ENCODE measurements at regions not wholly inside any gene's neighbourhood (a gene's known extent, or its start where the extent isn't known, plus 50 kb on each side); places are given as distances from the start of the nearest gene placed in this dataset.

DNA sequence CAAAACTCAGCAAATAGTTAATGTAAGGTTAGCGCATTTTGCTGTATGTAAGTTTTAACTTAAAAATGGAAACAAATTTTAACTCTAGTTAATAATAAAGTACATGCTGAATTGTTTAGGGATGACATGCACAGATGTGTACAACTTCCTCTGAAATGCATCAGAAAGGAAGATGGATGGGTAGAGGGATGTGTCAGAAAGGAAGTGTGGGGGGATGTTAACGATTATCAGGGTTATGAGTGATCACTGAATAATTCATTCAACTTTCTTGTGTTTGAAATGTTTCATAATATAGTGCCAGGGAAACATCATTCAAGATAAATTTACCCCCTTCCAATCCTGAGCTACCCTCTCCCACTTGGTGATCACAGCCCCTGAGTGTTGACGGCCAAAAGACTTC is 87.6 kb downstream of the FOXA2 start:
- no peak for DNase-seq
- TF ChIP-seq POLR2A (IDR thresholded peaks at IDR 0.05; ENCODE audit: low read length) (no peak), GATA1 (IDR thresholded peaks at IDR 0.05; ENCODE audit: low read depth, low read length) (no peak)

DNA sequence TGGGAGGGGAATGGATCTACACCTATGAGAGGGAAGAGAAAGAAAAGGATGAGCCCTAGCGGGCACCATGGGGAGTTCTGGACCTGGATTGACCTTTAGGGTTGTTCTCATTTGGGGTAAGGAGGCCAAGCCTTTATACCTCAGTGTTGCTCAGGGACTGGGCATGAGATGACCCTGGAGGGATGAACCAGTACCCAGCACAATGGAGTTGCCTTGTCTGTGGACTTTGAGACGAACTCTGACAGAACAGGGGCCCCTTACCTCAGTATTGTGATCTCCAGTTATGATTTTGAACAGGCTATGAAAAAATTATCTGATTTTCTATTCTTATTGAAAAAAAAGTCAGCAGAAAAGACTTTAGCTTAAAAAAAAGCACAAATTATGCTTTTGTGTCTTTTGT is 88.6 kb downstream of the FOXA2 start:
- TF ChIP-seq GATA1 (IDR thresholded peaks at IDR 0.05; ENCODE audit: low read depth, low read length) (no peak), POLR2A (IDR thresholded peaks at IDR 0.05; ENCODE audit: low read length) (no peak)
- no peak for DNase-seq

DNA sequence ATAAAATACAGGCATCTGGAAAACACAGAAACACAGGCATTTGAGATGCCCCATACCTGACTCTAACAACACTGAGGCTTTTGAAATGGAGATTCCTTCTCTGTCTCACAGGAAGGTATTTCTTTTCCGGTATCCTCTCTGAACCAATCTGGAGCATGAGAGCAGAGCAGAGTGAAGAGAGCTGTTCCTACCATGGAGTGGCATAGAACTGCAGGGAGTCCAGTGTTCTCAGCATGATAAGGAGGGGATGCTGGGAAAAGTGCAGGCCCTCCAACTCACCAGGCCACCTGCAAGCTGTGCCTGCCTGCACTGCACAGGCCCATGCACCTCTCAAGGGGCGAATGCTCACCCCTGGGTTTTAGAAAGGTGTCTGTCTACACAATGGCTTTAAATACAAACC is 89.2 kb downstream of the FOXA2 start:
- no peak for DNase-seq
- TF ChIP-seq POLR2A (IDR thresholded peaks at IDR 0.05; ENCODE audit: low read length) (no peak), GATA1 (IDR thresholded peaks at IDR 0.05; ENCODE audit: low read depth, low read length) (no peak)

DNA sequence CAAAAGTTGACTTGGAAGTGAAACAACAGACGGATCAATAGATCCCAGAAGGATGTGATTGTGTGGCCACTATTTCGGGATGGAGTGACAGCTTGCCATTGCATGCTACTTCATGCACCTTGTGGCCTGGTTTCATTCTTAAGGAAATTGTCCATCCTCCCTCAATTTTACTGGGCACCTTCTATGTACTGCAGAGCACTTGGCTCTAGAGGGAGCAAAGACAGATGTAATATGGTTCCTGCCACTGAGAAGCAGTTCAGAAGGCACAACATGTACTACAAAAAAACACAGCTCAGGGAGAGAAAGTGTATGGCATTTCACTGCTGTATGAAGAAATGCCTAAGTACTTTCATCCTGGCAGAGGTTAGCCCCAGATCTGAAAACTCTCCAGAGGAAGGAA is 91.9 kb downstream of the FOXA2 start:
- TF ChIP-seq POLR2A (IDR thresholded peaks at IDR 0.05; ENCODE audit: low read length) (no peak), GATA1 (IDR thresholded peaks at IDR 0.05; ENCODE audit: low read depth, low read length) (no peak)
- no peak for DNase-seq

DNA sequence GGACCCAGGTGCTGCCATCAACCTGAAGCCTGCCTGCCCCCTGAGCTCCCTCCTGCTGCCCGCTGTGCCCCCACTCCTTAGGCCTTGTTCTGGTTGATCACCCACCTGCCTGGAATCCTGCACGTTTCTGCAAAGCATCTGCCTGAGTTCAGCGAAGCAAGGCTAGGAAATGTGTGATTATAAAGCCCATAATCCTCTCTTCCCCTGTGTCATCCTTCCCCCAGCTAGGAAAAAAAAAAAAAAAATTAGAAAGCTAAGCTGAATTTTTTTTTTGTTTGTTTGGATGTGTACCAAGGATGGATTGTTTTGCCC is 93.2 kb downstream of the FOXA2 start:
- DNase-seq, result no peak
- TF ChIP-seq POLR2A (IDR thresholded peaks at IDR 0.05; ENCODE audit: low read length), result no peak
- TF ChIP-seq GATA1 (IDR thresholded peaks at IDR 0.05; ENCODE audit: low read depth, low read length), result no peak

DNA sequence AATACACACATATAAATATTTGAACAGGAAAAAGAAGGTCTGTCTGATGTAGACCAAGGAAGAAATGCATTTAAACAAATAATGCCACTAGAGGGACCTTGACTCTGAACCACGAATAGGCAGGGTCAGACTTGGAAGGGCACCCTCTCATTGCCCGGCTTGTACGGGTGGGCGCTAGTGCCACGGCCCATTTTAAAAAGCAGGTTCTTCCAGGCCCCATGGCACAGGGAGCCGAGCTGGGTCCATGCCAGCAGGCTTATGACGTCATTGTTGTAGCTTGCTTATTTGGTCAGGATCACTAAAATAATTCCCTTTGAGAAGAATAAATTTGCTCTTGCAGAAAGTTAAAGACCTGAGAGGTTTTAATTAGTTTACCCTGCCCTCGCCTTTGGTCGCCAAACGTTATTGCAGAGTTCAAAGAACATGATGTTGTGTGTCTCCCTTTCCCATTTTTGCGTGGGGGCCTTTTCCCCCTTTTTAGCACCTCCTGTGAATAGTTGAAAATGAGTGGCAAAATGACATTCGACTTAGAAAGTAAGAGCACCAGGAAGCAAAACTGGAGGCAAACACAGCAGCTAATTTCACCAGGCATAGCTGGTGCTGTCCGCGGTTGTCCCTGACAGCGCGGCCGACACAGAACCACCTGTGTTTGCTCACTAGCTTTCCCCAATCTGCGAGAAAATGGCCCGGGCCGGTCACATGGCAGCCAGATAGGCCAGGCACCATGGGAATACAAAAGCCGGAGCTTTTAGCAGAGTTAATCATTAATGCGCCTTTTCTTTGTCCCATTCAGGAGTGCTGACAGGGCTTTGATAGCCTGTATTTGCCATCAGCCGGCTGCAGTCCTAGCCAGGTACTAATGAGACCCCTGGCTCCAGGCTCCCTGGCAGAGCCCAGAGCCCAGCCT is 93.8 kb downstream of the FOXA2 start:
- TF ChIP-seq POLR2A (IDR thresholded peaks at IDR 0.05; ENCODE audit: low read length) (no peak), GATA1 (IDR thresholded peaks at IDR 0.05; ENCODE audit: low read depth, low read length) (no peak)
- no peak for DNase-seq

DNA sequence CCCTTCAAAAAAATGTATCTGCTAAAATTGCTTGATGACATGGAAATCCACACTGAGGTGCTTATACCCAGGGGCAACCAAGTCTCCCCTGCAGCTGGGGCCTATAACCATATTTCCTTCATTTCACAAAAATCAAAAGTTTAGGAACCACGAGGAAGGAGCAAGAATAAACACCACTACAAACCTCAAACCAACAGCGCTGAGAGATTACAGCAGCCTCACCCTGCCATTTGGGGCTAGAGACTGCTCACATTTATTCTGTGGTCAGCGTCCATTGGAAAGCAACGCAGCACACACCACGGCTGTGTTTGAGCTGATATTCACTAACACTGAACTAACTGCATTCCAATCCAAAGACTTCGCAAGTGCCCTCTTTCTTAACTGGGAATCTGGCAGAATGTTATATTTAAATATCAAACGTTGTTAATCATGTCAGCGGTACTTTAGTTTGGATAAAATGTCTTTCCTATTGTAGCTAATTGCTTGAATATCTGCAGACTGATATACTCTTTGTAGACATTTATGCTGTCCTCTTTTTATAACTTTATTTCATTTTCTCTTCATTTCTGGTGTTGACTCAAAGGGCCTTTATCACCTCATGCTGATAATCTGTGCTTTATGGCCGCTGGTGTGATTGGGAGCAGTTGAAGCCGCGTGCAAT is 94.6 kb downstream of the FOXA2 start:
- TF ChIP-seq POLR2A (IDR thresholded peaks at IDR 0.05; ENCODE audit: low read length), result no peak
- no peak for TF ChIP-seq GATA1 (IDR thresholded peaks at IDR 0.05; ENCODE audit: low read depth, low read length)
- DNase-seq, result no peak

DNA sequence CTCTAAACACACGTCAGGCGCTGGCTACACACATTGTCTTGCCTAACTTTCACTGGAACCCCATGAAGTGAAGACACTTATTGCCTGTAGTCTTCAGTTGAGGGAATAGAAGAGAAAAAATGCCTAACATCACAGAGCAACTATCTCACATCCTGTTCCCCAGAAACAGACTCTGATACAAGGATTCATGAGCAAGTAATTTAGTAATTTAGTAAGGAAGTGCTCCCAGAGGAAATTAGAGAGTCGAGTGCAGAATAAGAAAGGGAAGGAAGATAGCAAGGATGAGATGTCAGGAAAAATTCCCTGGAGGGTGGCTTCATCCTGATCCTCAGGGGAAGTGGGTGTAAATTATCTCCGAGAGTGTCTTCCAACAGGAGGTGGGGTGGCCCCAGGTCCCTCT is 104.0 kb downstream of the FOXA2 start:
- TF ChIP-seq GATA1 (IDR thresholded peaks at IDR 0.05; ENCODE audit: low read depth, low read length) (no peak), POLR2A (IDR thresholded peaks at IDR 0.05; ENCODE audit: low read length) (no peak)
- DNase-seq, result no peak

DNA sequence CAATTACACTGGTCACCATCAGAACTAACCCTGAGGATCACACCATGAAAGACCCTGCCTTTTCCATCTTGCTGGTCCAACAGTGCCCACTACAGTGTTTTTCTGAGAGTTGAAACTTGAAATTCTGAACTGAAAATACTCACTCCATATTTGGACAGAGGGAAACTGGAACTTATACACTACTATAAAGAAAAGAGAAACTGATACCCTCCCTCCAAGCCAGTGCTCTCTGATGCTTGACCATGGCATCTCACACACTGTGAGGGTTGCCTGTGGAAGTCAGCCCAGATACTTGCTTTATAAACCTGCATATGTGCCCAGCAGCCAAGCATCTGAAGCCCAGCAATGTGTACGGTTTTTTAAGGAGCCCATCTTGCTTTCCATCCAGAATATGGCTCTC is 108.7 kb downstream of the FOXA2 start:
- TF ChIP-seq POLR2A (IDR thresholded peaks at IDR 0.05; ENCODE audit: low read length), result no peak
- TF ChIP-seq GATA1 (IDR thresholded peaks at IDR 0.05; ENCODE audit: low read depth, low read length), result no peak
- DNase-seq, result no peak

DNA sequence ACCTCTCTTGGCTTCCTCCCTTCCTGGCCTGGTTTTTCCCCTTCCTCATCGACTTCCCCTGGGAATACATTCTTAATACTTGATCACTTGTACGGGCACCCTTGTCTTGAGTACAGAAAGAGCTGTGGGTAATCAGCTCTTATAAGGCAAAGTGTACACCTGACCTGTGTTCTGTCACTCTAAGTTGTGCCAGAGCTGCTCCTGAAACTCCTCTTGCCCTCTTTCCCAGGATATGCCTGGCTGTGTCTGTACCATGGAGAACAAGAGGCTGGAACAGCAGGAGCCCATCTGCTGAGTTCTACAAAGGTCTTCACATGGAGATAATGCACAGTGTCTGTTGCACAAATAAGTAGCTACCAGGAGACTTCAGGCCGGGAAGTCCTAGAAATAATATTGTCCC is 110.1 kb downstream of the FOXA2 start:
- TF ChIP-seq GATA1 (IDR thresholded peaks at IDR 0.05; ENCODE audit: low read depth, low read length) (no peak), POLR2A (IDR thresholded peaks at IDR 0.05; ENCODE audit: low read length) (no peak)
- DNase-seq, result no peak

DNA sequence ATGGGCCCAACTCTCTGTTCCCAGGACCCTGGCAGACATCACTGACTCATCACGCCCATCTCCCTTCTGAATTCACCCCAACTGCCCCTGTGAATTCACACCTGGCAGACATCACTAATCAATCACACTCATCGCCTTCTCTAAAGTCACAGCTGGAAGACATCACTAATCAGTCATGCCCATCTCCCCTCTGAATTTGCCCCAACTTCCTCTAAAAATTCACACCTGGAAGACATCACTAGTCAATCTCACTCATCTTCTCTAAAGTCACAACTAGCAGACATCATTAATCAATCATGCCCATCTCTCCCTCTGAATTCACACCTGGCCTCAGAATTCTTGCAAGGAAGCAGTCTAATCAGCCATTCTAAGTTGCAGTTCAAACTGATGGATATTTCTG is 111.1 kb downstream of the FOXA2 start:
- DNase-seq, result no peak
- TF ChIP-seq POLR2A (IDR thresholded peaks at IDR 0.05; ENCODE audit: low read length) (no peak), GATA1 (IDR thresholded peaks at IDR 0.05; ENCODE audit: low read depth, low read length) (no peak)

DNA sequence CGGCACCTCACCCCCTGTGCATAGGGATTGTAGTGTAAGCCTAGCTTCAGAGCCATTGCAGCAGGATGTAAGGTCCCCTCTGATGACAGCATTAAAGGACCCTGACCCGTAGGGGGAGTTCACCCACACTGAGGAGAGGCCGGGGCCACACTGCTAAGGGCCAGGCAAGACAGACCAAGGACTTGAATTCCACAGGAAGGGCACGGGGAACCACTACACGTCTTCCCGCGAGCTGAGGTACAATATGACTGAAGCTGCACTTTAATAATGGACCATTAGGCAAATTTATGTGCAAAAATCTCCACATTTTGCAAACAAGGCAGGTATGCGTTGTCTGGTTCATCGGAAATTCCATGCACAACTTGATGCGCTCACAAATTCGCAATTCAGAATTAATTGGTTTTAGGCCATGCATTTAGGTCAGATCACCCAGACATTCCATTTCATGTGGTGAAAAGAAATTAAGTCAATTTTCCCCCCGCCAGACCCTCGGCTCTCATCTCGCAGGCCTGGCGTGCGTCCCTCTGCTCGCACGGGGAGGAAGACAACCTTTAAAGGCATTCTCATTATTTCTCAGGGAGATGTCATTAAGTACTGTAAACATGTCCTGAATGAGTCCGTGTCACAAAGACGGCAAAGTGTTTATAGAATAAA is 111.8 kb downstream of the FOXA2 start:
- no peak for DNase-seq
- TF ChIP-seq GATA1 (IDR thresholded peaks at IDR 0.05; ENCODE audit: low read depth, low read length) (no peak), POLR2A (IDR thresholded peaks at IDR 0.05; ENCODE audit: low read length) (no peak)

DNA sequence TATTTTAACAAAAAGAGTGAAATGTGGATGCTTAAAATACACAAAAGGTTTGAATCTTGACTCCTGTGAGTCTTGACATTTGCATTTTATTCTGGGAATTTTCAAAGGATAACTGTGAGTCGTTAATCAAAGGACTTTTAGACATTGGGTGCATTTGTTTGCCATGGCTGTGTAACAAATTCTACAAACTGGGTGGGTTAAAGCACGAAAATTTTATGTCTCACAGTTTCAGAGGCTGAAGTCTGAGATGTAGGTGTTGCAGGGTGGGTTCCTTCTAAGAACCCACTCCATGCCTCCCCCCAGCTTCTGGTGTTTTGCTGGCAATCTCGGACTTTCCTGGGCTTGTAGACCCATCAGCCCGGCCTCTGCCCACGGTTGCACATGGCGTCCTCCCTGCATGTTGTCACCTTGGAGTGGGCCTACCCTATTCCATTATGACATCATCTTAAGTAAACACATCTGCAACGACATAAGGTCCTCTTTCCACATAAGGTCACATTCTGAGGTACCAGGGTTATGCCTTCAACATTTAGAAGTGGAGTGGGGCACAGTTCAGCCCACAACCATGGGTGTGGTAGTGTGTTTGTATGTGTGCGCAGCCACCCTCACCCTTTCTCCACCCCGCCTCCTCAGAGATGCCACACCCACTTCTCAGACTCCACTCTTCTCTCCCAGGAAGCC is 113.1 kb downstream of the FOXA2 start:
- DNase-seq, result no peak

DNA sequence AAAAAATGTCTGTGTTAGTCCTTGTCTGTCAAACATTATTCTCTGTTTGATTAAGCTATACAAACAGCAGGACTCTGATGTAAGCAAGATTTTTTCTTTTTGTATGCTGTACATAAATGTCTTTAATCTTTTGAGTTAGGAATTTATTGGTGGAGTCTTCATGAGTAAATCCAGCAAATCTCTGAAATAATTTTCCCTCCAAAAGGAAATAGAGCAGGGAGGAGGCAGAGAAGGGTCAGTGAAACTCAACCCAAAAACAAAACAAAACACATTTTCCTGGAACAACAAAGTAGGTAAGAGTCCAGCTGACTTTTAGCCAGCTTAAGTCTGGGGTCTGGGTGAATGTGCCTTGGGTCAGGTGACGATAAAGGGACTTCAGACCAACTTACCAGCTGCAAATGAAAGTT is 113.7 kb downstream of the FOXA2 start:
- no peak for DNase-seq
- TF ChIP-seq GATA1 (IDR thresholded peaks at IDR 0.05; ENCODE audit: low read depth, low read length), result no peak
- no peak for TF ChIP-seq POLR2A (IDR thresholded peaks at IDR 0.05; ENCODE audit: low read length)

More for the DNA sequence above, 113.1 kb downstream of the FOXA2 start:
- no peak for TF ChIP-seq POLR2A (IDR thresholded peaks at IDR 0.05; ENCODE audit: low read length)
- no peak for TF ChIP-seq GATA1 (IDR thresholded peaks at IDR 0.05; ENCODE audit: low read depth, low read length)

All from erythroblast (primary cell).